ENCODE measurements at regions not wholly inside any gene's neighbourhood (a gene's known extent, or its start where the extent isn't known, plus 50 kb on each side); places are given as distances from the start of the nearest gene placed in this dataset.
A peak's percentile ranks its signal among the peaks of the same experiment; 100 is the strongest.

GRCh38 chr12:113680868-113681267 is 209.2 kb upstream of the LHX5 start:
- CTCF ChIA-PET, result no interaction called here
- POLR2A ChIA-PET, result no interaction called here
- no peaks in the 10 kb centered on the region for H3K4me1 ChIP-seq (ENCODE audit: control insufficient read depth, insufficient read depth, low read length)

GRCh38 chr12:113678223-113679119 is 206.8 kb upstream of the LHX5 start:
- CTCF ChIA-PET, result no interaction called here
- TF ChIP-seq ZNF23 (tag by site-specific recombination; IDR thresholded peaks at IDR 0.05; ENCODE audit: borderline replicate concordance) (no peak), SCRT2 (tag by site-specific recombination; IDR thresholded peaks at IDR 0.05) (no peak), ZNF843 (tag by site-specific recombination; IDR thresholded peaks at IDR 0.05) (no peak), SCRT1 (tag by site-specific recombination; IDR thresholded peaks at IDR 0.05; ENCODE audit: borderline replicate concordance) (no peak), ZNF610 (tag by site-specific recombination; IDR thresholded peaks at IDR 0.05; ENCODE audit: borderline replicate concordance) (no peak), OSR2 (tag by site-specific recombination; IDR thresholded peaks at IDR 0.05) (no peak), ZNF776 (tag by site-specific recombination; IDR thresholded peaks at IDR 0.05; ENCODE audit: borderline replicate concordance) (no peak), ZEB2 (tag by site-specific recombination; IDR thresholded peaks at IDR 0.05) (no peak), ZFP3 (tag by site-specific recombination; IDR thresholded peaks at IDR 0.05; ENCODE audit: low read depth) (no peak), ZNF202 (tag by site-specific recombination; IDR thresholded peaks at IDR 0.05; ENCODE audit: borderline replicate concordance) (no peak), ZFHX2 (tag by site-specific recombination; conservative IDR thresholded peaks at IDR 0.05) (no peak), ZFP41 (tag by site-specific recombination; IDR thresholded peaks at IDR 0.05; ENCODE audit: borderline replicate concordance) (no peak), ZNF37A (tag by site-specific recombination; IDR thresholded peaks at IDR 0.05) (no peak), ZNF777 (tag by site-specific recombination; IDR thresholded peaks at IDR 0.05; ENCODE audit: borderline replicate concordance) (no peak), ZNF658 (tag by site-specific recombination; IDR thresholded peaks at IDR 0.05) (no peak), ZNF837 (tag by site-specific recombination; IDR thresholded peaks at IDR 0.05) (no peak), ZNF704 (tag by site-specific recombination; IDR thresholded peaks at IDR 0.05) (no peak)

More at GRCh38 chr12:113680868-113681267, 209.2 kb upstream of the LHX5 start:
- Histone ChIP-seq H3K9me3 (ENCODE audit: control insufficient read depth, insufficient read depth, low read depth, low read length) (no peaks in the 10 kb centered on the region), H3K36me3 (ENCODE audit: control insufficient read depth in 2 of 2, insufficient read depth in 1 of 2, low read length in 2 of 2) (no peaks in the 10 kb centered on the region), H3K27ac (ENCODE audit: extremely low read depth, low read depth, low read length) (no peak overlapping the region), H3K4me3 (ENCODE audit: low read depth, low read length) (no peak overlapping the region)
- TF ChIP-seq MZF1 (tag by site-specific recombination; IDR thresholded peaks at IDR 0.05; ENCODE audit: borderline replicate concordance) (no peak), ZSCAN30 (tag by site-specific recombination; IDR thresholded peaks at IDR 0.05) (no peak), ZNF146 (tag by site-specific recombination; IDR thresholded peaks at IDR 0.05) (peak; percentile 78)

GRCh38 chr12:113676547-113676946 is 204.9 kb upstream of the LHX5 start:
- no peak overlapping the region for H3K27ac ChIP-seq (ENCODE audit: extremely low read depth, low read depth, low read length)
- H3K4me1 ChIP-seq (ENCODE audit: control insufficient read depth, insufficient read depth, low read length), result no peaks in the 10 kb centered on the region
- H3K36me3 ChIP-seq (ENCODE audit: control insufficient read depth in 2 of 2, insufficient read depth in 1 of 2, low read length in 2 of 2), result no peaks in the 10 kb centered on the region
- no peak overlapping the region for H3K4me3 ChIP-seq (ENCODE audit: low read depth, low read length)
- no peaks in the 10 kb centered on the region for H3K9me3 ChIP-seq (ENCODE audit: control insufficient read depth, insufficient read depth, low read depth, low read length)
- POLR2A ChIA-PET, result no interaction called here
- CTCF ChIA-PET, result interaction anchor here (0.7 kb wide), 1 partner anchor 11 kb away, joined by 3 read pairs; no protein-coding TSS in a partner anchor
- TF ChIP-seq ZBTB7A (tag by site-specific recombination; IDR thresholded peaks at IDR 0.05; ENCODE audit: low read depth), result no peak
- no peak for TF ChIP-seq ZNF768 (tag by site-specific recombination; IDR thresholded peaks at IDR 0.05)
- no peak for TF ChIP-seq ZNF19 (tag by site-specific recombination; IDR thresholded peaks at IDR 0.05; ENCODE audit: low read depth)
- no peak for TF ChIP-seq ZNF645 (tag by site-specific recombination; IDR thresholded peaks at IDR 0.05)

More at GRCh38 chr12:113678223-113679119, 206.8 kb upstream of the LHX5 start:
- no peaks in the 10 kb centered on the region for H3K9me3 ChIP-seq (ENCODE audit: control insufficient read depth, insufficient read depth, low read depth, low read length)
- no peaks in the 10 kb centered on the region for H3K36me3 ChIP-seq (ENCODE audit: control insufficient read depth in 2 of 2, insufficient read depth in 1 of 2, low read length in 2 of 2)
- H3K4me1 ChIP-seq (ENCODE audit: control insufficient read depth, insufficient read depth, low read length), result no peaks in the 10 kb centered on the region
- H3K4me3 ChIP-seq (ENCODE audit: low read depth, low read length), result no peak overlapping the region
- H3K27ac ChIP-seq (ENCODE audit: extremely low read depth, low read depth, low read length), result no peak overlapping the region
- POLR2A ChIA-PET, result no interaction called here

Data from HEK293 (cell line).